ENCODE measurements at regions not wholly inside any gene's neighbourhood (a gene's known extent, or its start where the extent isn't known, plus 50 kb on each side); places are given as distances from the start of the nearest gene placed in this dataset.

- no peak for DNase-seq (ENCODE audit: low read depth in 2 of 2)
Observed at GRCh38 chr9:79302569-79302968, 269.2 kb upstream of the TLE4 start.

GRCh38 chr9:79308012-79308411 is 263.8 kb upstream of the TLE4 start:
- no peak for DNase-seq (ENCODE audit: low read depth in 2 of 2)

GRCh38 chr9:79312686-79313421 is 258.9 kb upstream of the TLE4 start:
- DNase-seq (ENCODE audit: low read depth in 2 of 2): no peak

GRCh38 chr9:79325501-79325900 is 246.3 kb upstream of the TLE4 start:
- DNase-seq (ENCODE audit: low read depth in 2 of 2): no peak

GRCh38 chr9:79329861-79330260 is 241.9 kb upstream of the TLE4 start:
- no peak for DNase-seq (ENCODE audit: low read depth in 2 of 2)

GRCh38 chr9:79334001-79334400 is 237.8 kb upstream of the TLE4 start:
- DNase-seq (ENCODE audit: low read depth in 2 of 2): no peak

GRCh38 chr9:79334711-79335110 is 237.1 kb upstream of the TLE4 start:
- no peak for DNase-seq (ENCODE audit: low read depth in 2 of 2)

GRCh38 chr9:79335987-79336386 is 235.8 kb upstream of the TLE4 start:
- no peak for DNase-seq (ENCODE audit: low read depth in 2 of 2)

GRCh38 chr9:79341561-79341960 is 230.2 kb upstream of the TLE4 start:
- DNase-seq (ENCODE audit: low read depth in 2 of 2): no peak

GRCh38 chr9:79346350-79347020 is 225.3 kb upstream of the TLE4 start:
- no peak for DNase-seq (ENCODE audit: low read depth in 2 of 2)

GRCh38 chr9:79352322-79352721 is 219.4 kb upstream of the TLE4 start:
- DNase-seq (ENCODE audit: low read depth in 2 of 2): no peak

GRCh38 chr9:79353856-79354520 is 217.8 kb upstream of the TLE4 start:
- DNase-seq (ENCODE audit: low read depth in 2 of 2): no peak

GRCh38 chr9:79357194-79357593 is 214.6 kb upstream of the TLE4 start:
- DNase-seq (ENCODE audit: low read depth in 2 of 2): no peak

GRCh38 chr9:79357616-79358015 is 214.1 kb upstream of the TLE4 start:
- DNase-seq (ENCODE audit: low read depth in 2 of 2): no peak

- DNase-seq (ENCODE audit: low read depth in 2 of 2): no peak
Observed at GRCh38 chr9:79360387-79361347, 211.1 kb upstream of the TLE4 start.

GRCh38 chr9:79362100-79363081 is 209.4 kb upstream of the TLE4 start:
- DNase-seq (ENCODE audit: low read depth in 2 of 2): no peak

GRCh38 chr9:79369676-79370075 is 202.1 kb upstream of the TLE4 start:
- no peak for DNase-seq (ENCODE audit: low read depth in 2 of 2)

- no peak for DNase-seq (ENCODE audit: low read depth in 2 of 2)
Observed at GRCh38 chr9:79371301-79371700, 200.5 kb upstream of the TLE4 start.

GRCh38 chr9:79371948-79372555 is 199.7 kb upstream of the TLE4 start:
- DNase-seq (ENCODE audit: low read depth in 2 of 2): no peak

- no peak for DNase-seq (ENCODE audit: low read depth in 2 of 2)
Observed at GRCh38 chr9:79377339-79377855, 194.4 kb upstream of the TLE4 start.
